ENCODE measurements at regions not wholly inside any gene's neighbourhood (a gene's known extent, or its start where the extent isn't known, plus 50 kb on each side); places are given as distances from the start of the nearest gene placed in this dataset.

DNA sequence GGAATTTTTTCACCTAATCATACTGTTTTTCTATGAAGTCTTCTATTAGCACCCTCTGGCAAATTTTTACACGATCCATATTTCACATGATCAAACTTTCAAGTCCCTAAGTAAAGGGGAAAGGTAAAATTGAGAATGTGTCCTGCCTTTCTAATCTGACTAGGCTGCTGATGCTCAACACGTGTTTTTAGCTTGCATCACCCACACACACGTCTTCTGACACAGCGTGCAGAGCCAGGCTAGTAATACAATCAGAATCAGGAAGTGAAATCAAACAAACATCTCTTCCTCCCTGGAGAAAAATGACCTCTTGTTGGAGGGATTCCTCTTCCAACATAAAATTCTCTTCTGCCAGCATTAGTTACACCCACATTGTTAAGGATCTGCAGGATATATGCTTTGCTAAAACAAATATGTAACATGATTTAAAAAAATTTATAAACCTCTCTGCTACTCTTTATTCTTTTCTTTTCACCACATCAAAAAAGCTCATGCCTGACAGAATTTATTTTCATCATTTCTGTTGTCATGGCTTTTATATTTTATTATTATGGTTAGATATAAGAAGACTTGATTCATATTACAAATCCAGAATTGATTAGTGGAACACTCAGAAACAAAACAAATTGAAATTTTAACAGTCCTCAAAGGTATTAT, 122.4 kb downstream of the RAP2B start:
- no peaks in the 10 kb centered on the region for H3K79me2 ChIP-seq (ENCODE audit: insufficient read depth, low read length)
- peak overlapping the region; percentile 87 for H2AFZ ChIP-seq (ENCODE audit: low read depth, low read length, poor library complexity, severe bottlenecking)
- ATAC-seq, result peak; percentile 76
- no peaks in the 10 kb centered on the region for H3K9me3 ChIP-seq (ENCODE audit: control insufficient read depth in 1 of 2, insufficient read depth in 1 of 2, low read depth in 1 of 2, low read length in 2 of 2)
- H3K4me3 ChIP-seq (replicated peaks in 1 of 2; ENCODE audit: low read depth in 1 of 2, low read length in 2 of 2), result no peak overlapping the region
- H3K9ac ChIP-seq (ENCODE audit: low read length), result peak overlapping the region; percentile 30; the same call in 1 of the 2 replicates
- RAD21 ChIA-PET (ENCODE audit: low non-redundant PET in 1 of 2, low total read pairs in 2 of 2, uncharacterized antibody in 2 of 2, unreplicated experiment in 2 of 2), result interaction anchor here in 1 of 2 experiments (1.1 kb wide), 1 partner anchor 242 kb away, joined by 3 read pairs; no protein-coding TSS in a partner anchor
- peaks cover 9 to 26% of the 10 kb centered on the region in 2 experiments; a peak in 3 of 4 replicates for H3K4me1 ChIP-seq (ENCODE audit: control insufficient read depth in 1 of 2, insufficient read depth in 2 of 2, low read length in 2 of 2)
- no peaks in the 10 kb centered on the region for H3K27me3 ChIP-seq (ENCODE audit: insufficient read depth, low read length)
- H3K4me2 ChIP-seq (ENCODE audit: low read length), result peak overlapping the region; percentile 54
- CTCF ChIA-PET, result interaction anchor here (1.9 kb wide), 1 partner anchor 241 kb away, joined by 5 read pairs; no protein-coding TSS in a partner anchor
- no peaks in the 10 kb centered on the region for H3K9me2 ChIP-seq (ENCODE audit: insufficient read depth)
- no peaks in the 10 kb centered on the region for H4K20me1 ChIP-seq (ENCODE audit: insufficient read depth)
- POLR2A ChIA-PET, result interaction anchor here (0.7 to 1.4 kb wide), 3 partner anchors 118 to 233 kb away, joined by 3 to 4 read pairs (median 3); no protein-coding TSS in a partner anchor
- intact Hi-C loops (cut with micrococcal nuclease), result no loop called here
- H3K36me3 ChIP-seq (ENCODE audit: control insufficient read depth in 1 of 2, insufficient read depth in 2 of 2, low read length in 2 of 2), result no peaks in the 10 kb centered on the region
- BruUV-seq (replicated peaks), result TSS peak; percentile 95
- DNase-seq (ENCODE audit: low read depth, low spot score), result peak; percentile 61
- H3K27ac ChIP-seq (ENCODE audit: low read depth, low read length), result no peak overlapping the region
- no peak for TF ChIP-seq TCF7L2 (IDR thresholded peaks at IDR 0.05; ENCODE audit: borderline replicate concordance, extremely low read depth, insufficient read depth, insufficient read length)
- TF ChIP-seq YY1 (IDR thresholded peaks at IDR 0.05; ENCODE audit: extremely low read depth, insufficient replicate concordance, low read depth, low read length), result no peak
- TF ChIP-seq, protein P1, sequence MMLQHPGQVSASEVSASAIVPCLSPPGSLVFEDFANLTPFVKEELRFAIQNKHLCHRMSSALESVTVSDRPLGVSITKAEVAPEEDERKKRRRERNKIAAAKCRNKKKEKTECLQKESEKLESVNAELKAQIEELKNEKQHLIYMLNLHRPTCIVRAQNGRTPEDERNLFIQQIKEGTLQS (IDR thresholded peaks at IDR 0.05), result peak; percentile 79
- peak; percentile 82 for TF ChIP-seq CEBPB (IDR thresholded peaks at IDR 0.05; ENCODE audit: low read depth)
- TF ChIP-seq FOSL1 (IDR thresholded peaks at IDR 0.05; ENCODE audit: low read depth), result peak; percentile 37; the same call in 1 of the 2 replicates
- TF ChIP-seq, protein P2, sequence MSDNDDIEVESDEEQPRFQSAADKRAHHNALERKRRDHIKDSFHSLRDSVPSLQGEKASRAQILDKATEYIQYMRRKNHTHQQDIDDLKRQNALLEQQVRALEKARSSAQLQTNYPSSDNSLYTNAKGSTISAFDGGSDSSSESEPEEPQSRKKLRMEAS (IDR thresholded peaks at IDR 0.05), result peak; percentile 95
- peak; percentile 70 for TF ChIP-seq ELF1 (IDR thresholded peaks at IDR 0.05; ENCODE audit: borderline replicate concordance, low read depth)
- TF ChIP-seq RAD21 (IDR thresholded peaks at IDR 0.05; ENCODE audit: low read depth), result 0 out of 2 replicates have a peak, but pooled peaks have one; percentile 2
- no peak for TF ChIP-seq POLR2A (IDR thresholded peaks at IDR 0.05; ENCODE audit: borderline replicate concordance, extremely low read depth, insufficient read depth, insufficient read length)
- no peak for TF ChIP-seq SRF (IDR thresholded peaks at IDR 0.05; ENCODE audit: low read depth)
- no peak for TF ChIP-seq EZH2 (IDR thresholded peaks at IDR 0.05)
- TF ChIP-seq REST (IDR thresholded peaks at IDR 0.05; ENCODE audit: low read depth), result no peak
- 0 out of 2 replicates have a peak, but pooled peaks have one; percentile 42 for TF ChIP-seq SIN3A (IDR thresholded peaks at IDR 0.05; ENCODE audit: low read depth)
- TF ChIP-seq, protein P3, sequence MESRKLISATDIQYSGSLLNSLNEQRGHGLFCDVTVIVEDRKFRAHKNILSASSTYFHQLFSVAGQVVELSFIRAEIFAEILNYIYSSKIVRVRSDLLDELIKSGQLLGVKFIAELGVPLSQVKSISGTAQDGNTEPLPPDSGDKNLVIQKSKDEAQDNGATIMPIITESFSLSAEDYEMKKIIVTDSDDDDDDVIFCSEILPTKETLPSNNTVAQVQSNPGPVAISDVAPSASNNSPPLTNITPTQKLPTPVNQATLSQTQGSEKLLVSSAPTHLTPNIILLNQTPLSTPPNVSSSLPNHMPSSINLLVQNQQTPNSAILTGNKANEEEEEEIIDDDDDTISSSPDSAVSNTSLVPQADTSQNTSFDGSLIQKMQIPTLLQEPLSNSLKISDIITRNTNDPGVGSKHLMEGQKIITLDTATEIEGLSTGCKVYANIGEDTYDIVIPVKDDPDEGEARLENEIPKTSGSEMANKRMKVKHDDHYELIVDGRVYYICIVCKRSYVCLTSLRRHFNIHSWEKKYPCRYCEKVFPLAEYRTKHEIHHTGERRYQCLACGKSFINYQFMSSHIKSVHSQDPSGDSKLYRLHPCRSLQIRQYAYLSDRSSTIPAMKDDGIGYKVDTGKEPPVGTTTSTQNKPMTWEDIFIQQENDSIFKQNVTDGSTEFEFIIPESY (IDR thresholded peaks at IDR 0.05; ENCODE audit: extremely low read depth, insufficient replicate concordance, low read length), result no peak
- 0 out of 2 replicates have a peak, but pooled peaks have one; percentile 25 for TF ChIP-seq JUND (IDR thresholded peaks at IDR 0.05)
- TF ChIP-seq CBX3 (IDR thresholded peaks at IDR 0.05; ENCODE audit: low read depth), result peak; percentile 64; the same call in 1 of the 2 replicates
- no peak for TF ChIP-seq ZFX (IDR thresholded peaks at IDR 0.05)
- TF ChIP-seq SP1 (IDR thresholded peaks at IDR 0.05; ENCODE audit: low read depth), result peak; percentile 54
- TF ChIP-seq POLR2AphosphoS5 (IDR thresholded peaks at IDR 0.05; ENCODE audit: low read depth, low read length), result peak; percentile 51
- TF ChIP-seq EGR1 (IDR thresholded peaks at IDR 0.05; ENCODE audit: low read depth), result no peak; the same call in 1 of the 2 replicates

All from HCT116 (cell line).